ENCODE measurements at regions not wholly inside any gene's neighbourhood (a gene's known extent, or its start where the extent isn't known, plus 50 kb on each side); places are given as distances from the start of the nearest gene placed in this dataset.

DNA sequence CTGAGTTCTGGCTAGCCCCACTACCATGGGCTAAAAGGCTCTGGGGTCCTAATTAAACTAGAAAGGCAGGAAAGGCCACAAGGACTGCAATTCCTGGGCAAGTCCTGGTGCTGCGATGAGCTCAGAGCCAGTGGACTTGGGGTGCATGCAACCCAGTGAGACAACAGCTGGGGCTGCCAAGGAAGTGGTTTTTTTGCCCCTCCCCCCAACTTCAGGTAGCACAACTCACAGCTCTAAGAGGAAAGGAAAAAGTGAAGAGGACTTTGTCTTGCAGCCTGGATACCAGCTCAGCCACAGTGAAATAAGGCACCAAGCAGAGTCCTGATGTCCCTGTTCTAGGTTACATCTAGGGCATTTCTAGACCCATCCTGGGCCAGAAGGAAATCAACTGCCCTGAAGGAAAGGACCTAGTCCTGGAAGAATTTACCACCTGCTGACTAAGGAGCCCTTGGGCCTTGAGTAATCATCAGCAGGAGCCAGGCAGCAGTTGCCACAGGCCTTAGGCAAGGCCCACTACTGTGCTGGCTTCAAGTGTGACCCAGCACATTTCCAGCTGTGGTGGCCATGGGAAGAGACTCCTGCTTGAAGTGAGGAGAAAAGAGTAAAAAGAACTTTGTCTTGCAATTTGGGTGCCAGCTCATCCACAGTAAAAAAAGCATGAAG, 358.4 kb downstream of the BTBD3 start:
- DNase-seq (ENCODE audit: low spot score): no peak

DNA sequence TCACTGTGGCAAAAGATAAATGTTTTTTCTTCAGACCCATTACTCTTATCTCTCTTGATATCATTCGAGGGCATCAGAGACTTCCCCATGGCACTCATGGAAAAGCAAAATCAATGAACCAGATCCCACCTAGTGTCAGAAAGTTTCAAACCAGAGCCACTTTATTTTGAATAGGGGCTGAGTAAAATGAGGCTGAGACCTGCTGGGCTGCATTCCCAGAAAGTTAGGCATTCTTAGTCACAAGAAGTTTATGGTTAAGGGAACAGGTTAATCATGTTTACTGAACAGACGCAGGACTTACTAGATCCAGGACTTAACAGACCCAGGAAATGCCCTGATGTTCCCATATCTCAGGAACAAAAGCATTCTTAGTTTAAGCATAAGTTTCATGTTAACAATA, 369.9 kb downstream of the BTBD3 start:
- DNase-seq (ENCODE audit: low spot score): no peak

DNA sequence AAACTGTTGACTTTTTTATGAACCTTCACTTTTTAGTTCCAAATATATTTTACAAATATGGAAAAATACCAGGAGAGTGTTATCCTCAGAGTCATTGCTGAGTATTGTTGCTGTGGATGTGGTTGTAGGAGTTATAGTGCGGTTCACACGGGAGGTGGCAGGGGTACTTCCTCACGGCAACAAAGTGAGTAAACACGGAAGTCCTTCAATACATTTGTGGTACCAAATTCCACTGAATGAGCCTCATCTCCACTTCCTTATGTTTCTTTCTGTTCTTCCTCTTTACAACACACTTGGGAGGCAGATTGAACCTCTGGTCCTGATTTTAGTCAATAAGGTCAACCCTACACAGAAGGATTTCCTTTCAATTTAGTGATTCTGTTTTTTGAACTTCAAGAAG, 371.8 kb downstream of the BTBD3 start:
- no peak for DNase-seq (ENCODE audit: low spot score)

DNA sequence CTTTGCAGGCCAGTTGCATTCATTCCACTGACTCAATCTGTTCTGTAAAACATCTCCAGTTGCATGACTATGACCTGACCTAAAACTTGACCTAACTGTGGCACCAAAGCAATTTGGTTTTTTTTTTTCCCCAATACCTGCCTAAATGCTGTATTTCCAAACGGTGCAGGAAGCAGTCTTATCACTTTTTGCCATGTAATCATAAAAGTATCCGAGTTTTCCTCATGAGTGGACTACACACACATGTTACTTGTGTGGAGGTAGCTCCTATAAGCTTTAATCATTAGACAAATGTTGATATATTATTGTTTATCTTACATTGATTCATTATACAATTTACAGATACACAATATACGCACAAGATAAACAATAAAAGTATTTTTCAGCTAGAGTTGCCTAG, 373.7 kb downstream of the BTBD3 start:
- no peak for DNase-seq (ENCODE audit: low spot score)

DNA sequence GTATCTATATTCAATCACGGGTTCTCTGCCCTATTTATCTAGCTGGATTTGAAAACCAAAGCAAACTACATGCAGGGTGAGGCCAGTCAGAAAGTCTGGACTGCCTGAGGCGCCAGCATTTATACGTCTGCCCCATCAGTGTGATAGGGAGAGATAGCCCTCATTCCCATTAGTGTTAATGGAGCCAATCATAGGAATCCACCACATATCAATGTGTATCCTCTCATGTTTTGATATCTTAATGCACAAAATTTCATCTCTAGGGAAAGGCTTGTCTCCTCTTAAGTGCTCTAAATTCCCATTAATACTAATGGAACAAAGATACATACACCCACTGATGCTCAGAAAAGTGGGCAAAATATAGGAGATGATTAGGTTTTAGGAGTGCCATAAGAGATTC, 376.2 kb downstream of the BTBD3 start:
- no peak for DNase-seq (ENCODE audit: low spot score)

DNA sequence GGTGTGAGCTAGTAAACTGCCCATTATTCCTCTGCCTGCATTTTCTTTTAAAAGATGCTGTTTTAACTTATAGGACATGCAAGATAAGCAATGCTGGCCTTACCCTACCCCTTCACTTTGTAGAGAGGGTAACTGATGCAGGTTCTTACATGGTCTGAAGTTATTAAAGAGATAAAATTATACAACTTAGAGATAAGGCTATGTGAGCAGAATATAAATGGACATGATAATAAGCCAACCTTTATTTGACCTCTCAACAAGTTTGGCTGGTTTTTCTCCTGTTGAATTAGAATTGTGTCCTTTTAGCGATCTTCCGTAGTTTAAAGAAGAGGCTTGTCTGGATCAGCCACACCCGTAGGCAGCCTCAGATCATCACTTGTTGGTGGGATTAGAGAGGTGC, 377.0 kb downstream of the BTBD3 start:
- no peak for DNase-seq (ENCODE audit: low spot score)

DNA sequence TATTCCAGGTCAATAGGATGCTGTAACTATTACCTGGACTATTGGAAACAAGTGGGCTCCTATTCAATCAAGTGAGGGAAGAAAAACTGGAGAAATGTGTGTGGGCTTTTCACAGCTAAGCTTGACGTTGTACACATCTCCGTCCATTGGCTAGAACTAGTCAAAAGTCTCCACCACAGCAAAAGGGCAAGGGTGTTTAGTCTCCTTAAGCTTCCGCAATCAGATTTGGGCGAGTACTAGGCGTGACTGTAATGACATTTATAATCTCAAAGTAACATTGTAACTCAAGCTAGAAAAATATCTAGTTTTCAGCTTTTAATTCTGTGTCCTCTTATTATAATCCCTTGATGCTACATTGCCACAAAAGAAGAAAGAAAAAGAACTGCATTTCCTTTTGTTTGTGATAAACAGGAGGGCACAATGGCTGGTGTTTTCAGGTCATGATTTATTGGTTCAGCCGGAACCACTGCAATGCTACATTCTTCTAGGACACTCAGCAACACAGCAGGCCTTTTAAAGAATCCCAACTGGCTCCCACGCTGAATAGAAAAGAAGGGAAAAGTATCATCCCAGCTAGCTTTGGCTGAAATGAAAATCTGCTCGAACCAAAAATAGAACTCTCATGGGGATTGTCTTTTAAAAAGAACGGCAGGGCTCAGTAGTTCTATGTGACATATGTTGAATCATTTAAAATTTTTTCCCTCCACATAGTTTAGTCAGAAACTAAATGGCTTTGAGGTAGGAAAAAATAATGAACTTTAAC, 387.7 kb downstream of the BTBD3 start:
- no peak for DNase-seq (ENCODE audit: low spot score)

DNA sequence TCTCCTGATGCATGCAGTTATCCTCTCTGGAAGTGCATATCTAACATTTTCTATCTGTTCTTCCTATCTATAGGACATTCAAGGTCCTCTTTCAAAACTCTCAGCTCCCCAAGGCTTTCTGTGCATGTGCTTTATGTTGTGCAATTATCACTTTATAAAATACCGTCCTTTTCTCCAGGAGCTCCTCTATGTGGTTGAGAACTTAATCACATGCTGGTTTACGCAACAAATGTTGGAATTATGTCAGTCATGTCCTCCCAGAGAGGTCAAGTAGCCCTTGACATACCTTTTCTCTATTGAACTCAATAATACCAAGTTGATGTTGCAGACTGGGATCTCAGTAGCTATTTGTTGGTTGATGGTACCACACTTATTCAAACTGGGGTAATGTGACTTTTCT, 388.4 kb downstream of the BTBD3 start:
- no peak for DNase-seq (ENCODE audit: low spot score)

DNA sequence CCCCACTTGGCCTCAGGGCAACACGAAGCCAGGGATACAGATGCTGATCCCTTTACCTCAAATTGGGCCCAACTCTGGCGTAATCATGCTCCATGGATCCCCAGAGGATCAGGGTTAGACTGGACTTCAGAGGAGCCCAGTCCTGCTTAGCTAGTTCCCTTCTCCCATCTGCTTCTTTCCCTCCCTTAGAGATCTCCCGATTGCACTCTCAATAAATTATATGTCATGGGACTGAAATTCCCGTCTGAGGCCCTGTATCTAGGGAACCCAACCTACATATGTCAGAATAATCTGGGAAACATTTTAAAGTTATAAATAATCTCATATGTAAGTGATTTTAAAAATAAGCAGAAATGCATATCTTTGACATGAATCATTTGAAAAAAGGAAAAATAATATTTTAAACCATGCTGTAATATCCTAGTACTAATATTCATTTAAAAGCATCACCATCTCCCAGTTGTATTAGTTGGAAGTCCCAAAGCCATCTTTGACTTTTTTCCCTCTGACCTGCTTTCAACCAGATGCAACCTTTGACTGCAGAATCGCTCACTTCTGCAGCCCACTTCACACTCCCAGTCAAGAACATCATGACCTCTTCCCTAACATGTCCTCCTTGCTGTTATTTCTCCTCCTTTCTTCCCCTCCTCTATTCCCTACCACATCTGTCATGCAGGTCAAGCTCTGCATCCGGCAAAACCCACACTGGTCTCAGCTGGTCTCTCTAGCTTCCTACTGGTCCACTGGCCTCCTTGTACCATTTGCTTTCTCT, 393.6 kb downstream of the BTBD3 start:
- DNase-seq (ENCODE audit: low spot score): no peak

DNA sequence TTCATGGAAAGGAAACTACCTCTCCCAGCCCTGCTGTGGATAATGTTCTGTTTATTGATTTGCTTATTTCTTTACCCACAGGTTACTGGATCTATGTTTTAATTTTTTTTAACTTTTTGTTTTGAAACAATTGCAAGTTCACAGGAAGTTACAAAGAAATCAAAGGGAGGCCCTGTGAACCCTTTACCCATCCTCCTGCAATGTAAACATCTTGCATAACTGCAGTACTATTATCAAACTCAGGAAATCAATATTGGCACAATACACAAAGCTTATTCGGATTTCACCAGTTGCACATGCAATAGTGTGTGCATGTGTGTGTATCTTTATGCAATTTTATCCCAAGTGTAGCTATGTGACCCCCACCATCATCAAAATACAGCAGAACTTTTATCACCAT, 398.0 kb downstream of the BTBD3 start:
- DNase-seq (ENCODE audit: low spot score): no peak

DNA sequence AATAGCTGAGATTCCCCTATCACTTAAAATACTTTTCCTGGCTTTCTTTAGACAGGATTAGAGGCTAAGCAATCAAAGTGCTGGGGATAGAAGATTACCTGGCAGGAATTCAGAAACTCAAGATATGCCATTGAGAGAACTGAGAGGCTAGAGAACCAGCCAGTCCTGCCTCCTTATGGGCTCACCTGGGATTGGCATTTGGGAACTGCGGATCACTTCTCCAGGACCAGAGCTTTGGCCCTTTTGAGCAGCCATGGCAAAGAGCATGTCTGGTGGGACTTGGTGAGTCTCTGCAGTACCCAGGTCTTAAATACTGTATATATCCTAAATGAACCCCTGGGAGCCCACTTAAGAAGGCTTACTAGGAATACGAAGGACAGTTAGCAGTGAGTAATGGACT, 399.1 kb downstream of the BTBD3 start:
- DNase-seq (ENCODE audit: low spot score): no peak

DNA sequence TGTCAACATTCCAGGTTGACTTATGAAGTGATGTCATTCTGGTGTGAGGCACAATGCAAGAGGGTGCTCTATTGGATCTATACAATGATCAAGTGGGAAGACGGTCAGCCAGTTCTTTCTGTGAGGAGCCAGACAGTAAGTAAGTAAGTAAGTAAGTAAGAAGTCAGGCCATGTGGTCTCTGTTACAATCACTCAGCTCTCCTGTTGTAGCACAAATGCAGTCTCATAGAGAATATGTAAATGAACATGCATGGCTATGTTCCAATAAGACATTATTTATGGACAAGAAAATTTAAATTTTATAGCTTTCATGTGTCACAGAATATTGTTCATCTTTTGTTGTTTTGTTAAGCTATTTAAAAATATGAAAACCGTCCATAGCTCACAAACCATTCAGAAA, 399.7 kb downstream of the BTBD3 start:
- no peak for DNase-seq (ENCODE audit: low spot score)

DNA sequence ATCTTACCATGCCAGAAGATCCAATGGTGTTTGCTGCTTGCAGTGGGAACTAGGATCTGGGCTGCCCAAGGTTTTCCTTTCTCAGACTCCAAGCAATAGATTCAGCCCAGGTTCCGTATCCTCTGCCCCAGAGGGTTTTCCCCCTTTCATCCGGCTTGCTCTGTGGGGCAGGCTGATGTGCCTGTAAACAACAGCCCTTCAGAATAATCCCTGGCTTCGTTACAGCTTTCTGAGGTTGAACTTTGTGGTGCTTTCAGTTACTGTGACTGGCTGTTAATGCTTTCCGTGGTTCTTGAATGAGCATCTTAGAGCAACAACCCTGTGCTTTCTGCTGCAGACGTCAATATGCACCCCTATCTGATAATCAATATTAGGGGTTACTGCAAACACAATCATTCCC, 400.4 kb downstream of the BTBD3 start:
- DNase-seq (ENCODE audit: low spot score): no peak

DNA sequence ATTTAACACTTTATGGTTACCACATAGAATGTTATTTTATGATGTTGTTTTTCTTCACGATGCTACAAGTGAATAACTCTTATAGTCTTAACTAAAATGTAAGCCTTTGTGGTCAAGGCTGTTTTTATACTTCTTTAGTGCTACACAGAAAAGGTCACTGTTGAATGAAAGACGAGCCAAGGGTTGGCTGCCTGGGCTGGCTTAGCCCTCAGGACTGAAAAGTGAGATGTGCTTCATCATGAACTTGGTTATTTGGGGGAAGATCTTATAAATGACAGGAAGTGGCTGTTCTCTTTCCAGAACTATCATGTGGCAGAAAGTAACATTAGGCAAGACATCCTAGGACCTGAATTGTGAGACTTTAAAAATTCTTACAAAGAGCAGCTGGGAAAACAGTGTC, 404.0 kb downstream of the BTBD3 start:
- no peak for DNase-seq (ENCODE audit: low spot score)

DNA sequence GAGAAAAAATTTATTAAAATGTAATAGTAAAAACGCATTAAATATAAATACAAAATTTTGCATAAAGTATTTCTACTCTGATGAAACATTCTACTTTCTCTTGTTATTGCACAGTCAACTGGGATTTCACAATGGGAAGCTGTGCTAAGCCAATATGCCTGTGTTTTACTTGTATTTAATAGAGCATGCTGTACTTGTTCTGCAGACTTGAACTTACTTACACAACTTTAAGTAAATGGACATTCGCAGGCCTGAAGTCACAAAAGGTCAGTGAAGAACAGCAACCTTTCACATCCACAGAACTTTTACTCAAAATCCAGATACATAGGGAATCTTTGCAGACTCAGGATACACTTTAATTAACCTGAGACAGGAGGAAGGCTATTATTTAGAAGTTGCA, 409.5 kb downstream of the BTBD3 start:
- no peak for DNase-seq (ENCODE audit: low spot score)

DNA sequence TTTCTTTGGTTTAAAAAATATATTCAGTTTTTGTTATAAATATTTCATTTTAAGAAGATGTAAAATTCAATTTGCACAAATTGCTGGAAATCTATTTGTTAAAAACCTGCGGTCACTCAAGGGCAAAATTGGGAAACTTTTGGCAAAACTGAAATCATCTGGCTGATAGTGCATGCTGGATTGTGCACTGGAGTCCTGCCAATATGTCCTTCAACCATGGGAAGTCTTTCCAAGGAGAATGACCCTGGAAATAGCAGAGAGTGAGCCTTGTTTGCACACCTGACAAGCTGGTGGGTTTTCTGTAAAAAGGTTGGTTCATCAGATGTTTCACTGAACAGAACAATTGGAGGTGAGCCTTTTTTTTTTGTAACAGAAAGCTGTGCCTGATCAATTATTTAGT, 413.5 kb downstream of the BTBD3 start:
- no peak for DNase-seq (ENCODE audit: low spot score)

DNA sequence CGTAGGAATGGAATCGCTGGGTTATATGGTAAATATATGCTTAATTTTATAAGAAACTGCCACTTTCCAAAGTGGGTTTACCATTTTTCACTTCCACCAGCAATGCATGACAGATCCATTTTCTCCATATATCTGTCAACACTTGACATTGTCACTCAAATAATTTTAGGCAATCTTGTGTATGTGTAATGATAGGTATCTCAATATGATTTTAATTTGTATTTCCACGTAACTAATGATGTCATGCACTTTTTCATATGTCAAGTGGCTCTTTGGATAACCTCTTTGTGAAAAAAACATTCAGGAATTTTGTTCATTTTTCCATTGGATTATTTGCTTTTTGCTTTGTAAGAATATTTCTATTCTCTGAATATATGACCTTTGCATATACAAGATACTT, 419.9 kb downstream of the BTBD3 start:
- DNase-seq (ENCODE audit: low spot score): no peak

DNA sequence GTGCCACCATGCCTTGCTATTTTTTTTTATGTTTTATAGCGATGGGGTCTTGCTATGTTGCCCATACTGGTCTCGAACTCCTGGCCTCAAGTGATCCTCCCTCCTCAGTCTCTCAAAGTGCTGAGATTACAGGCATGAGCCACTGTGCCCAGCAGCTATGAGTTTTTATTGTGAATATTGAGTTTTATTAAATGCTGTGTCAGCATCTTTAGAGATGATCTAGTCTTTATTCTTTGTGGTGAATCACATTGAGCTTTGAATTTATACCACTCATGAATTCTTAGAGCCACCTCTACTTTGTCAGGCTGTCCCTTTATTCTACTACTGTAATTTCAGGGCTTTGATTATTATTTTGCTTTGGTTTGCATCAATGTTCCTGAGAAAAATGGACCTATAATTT, 428.3 kb downstream of the BTBD3 start:
- no peak for DNase-seq (ENCODE audit: low spot score)

DNA sequence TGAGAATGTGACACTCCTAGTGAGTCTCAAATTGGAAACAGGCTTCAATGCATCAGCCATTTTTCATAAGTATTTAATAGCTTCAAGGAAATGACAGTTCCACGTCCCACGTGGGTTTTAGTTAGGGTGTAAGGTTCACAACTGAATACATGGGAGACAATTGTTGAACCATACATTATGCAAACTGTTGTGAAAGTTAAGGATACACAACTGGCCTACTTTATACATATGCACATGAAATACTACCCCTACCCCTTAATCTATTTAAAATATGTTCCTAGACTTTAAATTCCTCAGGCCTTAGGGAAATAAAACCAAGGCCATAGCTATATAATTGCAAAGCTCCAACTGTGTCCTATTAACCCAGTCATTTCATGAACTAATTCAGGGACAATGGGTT, 436.1 kb downstream of the BTBD3 start:
- no peak for DNase-seq (ENCODE audit: low spot score)

DNA sequence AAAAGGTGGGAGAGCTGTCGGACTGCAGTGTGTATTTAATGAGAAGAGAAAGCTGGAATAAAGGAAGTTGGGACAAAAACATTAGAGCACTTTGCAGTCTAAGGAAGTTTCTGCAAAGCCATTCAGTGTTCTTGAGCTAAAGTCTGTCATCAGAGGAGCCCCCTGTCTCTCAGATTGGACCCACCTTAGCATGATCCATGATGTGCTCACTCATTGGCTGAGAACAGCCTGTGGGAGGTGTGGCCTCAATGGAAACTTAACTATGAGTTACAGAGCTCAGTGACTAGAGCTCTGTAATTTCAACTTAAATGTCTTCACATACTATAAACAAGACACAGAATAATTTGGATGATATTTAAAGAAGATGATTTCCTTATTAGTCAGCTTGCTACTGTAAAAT, 437.0 kb downstream of the BTBD3 start:
- no peak for DNase-seq (ENCODE audit: low spot score)

DNA sequence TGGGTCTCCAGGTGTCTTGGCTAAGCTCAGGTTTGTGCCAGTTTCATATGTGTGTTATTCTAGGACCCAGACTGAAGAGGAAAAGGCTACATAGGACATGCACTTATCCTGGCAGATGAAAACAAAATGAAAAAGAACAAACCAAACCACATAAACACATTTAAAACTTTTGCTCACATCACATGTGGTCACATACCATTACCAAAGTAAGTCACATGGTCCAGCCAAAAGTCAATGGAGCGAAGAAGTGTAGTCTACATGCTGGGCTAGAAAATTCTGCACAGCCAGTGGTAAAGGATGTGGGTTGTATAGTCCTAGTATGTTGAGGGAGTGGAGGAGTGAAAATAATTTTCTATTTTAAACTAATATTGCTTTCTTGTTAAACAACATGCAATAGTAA, 437.5 kb downstream of the BTBD3 start:
- no peak for DNase-seq (ENCODE audit: low spot score)

DNA sequence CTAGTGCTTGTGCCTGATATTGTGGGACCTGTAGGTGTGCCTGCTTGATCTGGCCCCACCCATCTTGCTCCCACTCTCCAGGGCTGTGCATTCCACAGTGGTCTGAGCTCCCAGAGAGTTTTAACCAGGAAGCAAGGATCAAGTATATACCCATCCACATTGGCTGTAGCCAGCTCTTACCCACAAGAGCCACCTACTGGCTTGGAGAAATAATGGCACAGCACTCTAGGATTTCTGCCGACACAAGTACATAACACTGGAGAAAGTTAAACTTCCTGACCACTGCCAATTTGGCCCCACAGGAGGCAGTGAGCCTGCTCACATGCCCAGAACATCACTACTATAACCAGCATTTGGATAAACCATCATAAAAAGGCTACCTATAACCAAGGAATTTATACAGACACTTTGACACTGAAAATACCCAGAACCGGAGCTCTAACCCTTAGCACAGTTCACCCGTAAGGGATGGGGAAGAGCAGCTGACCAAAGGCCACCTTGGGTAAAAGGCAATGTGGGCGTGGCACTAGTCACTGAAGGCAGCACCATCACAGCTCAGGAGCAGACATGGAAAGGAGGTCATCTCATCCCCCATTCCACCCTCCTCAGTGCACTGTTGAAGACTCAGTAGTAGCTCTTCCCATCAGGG, 440.4 kb downstream of the BTBD3 start:
- DNase-seq (ENCODE audit: low spot score): no peak

DNA sequence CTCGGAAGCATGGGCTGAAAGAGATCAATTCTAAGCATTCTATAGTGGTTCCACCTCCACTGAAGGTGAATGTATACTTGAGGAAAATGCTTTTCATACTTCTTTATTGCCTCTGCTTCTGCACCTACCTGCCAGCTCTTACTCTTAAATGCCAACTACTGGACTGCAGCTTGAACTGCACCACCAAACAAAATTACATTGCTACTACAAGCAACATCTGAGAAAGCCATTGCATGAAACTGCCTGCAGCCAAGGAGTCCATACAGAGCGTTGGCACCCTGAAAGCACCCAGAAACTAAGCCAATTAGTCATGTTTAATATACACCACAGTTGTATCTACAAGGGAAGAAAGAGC, 440.9 kb downstream of the BTBD3 start:
- DNase-seq (ENCODE audit: low spot score): no peak

Data from HuH-7.5 (cell line).